SK-N-SH (cell line): ENCODE measurements at regions not wholly inside any gene's neighbourhood (a gene's known extent, or its start where the extent isn't known, plus 50 kb on each side); places are given as distances from the start of the nearest gene placed in this dataset.

Experiments
- CTCF ChIA-PET: fragments of 300-600, 350-600 bp; formaldehyde crosslinking; extraction: SDS; loops from one replicate; lab custom pipeline; 2021; lab: Yijun Ruan, JAX
- POLR2A ChIA-PET: fragments of 350-600 bp; sonication (Branson Sonifier 250); formaldehyde crosslinking; extraction: SDS; loops from one replicate; lab custom pipeline; 2020; ENCODE audit warnings: antibody characterized with exemption, inconsistent platforms; lab: Yijun Ruan, JAX
- DNase-seq: peaks from one replicate; pipeline ENCODE4 v3.0.0; 2012
- H2AFZ ChIP-seq: fragments of 200-600 bp; sonication (generic); 2 replicates; pipeline ENCODE4 v1.8.1; 2016; ENCODE audit warnings: antibody characterized with exemption, mild to moderate bottlenecking, low read depth
- H3F3A ChIP-seq: fragments of 200-600 bp; sonication (generic); replicated peaks from 2 replicates; pipeline ENCODE3; 2016; ENCODE audit warnings: antibody characterized with exemption, mild to moderate bottlenecking; ENCODE audit not compliant: insufficient read depth
- H3K27ac ChIP-seq, 2 experiments: fragments of 200-500 bp in 1 of 2; fragments of 200-600 bp in 1 of 2; sonication (Bioruptor generic) in 1 of 2; sonication (generic), shearing (Covaris generic) in 1 of 2; 2 replicates each; pipeline versions ENCODE4 v1.5.1 to v1.6.1; 2014 to 2016; ENCODE audit warnings: low read depth in 2 of 2, inconsistent platforms in 1 of 2, low read length in 1 of 2, mild to moderate bottlenecking in 1 of 2, mixed read lengths in 1 of 2
- H3K27me3 ChIP-seq: fragments of 200-600 bp; sonication (generic), shearing (Covaris generic); 2 replicates; pipeline ENCODE4 v1.6.1; 2016; ENCODE audit warnings: mixed run types; ENCODE audit not compliant: insufficient read depth
- H3K36me3 ChIP-seq, 2 experiments: fragments of 200-500 bp in 1 of 2; fragments of 200-600 bp in 1 of 2; sonication (Bioruptor generic) in 1 of 2; sonication (generic) in 1 of 2; replicated peaks in 1 of 2; 2 replicates each; pipeline versions ENCODE3 to v1.5.1; 2014 to 2016; ENCODE audit warnings: low read length in 1 of 2, mild to moderate bottlenecking in 1 of 2; ENCODE audit not compliant: insufficient read depth in 2 of 2, control insufficient read depth in 1 of 2
- H3K4me1 ChIP-seq, 2 experiments: fragments of 200-500 bp in 1 of 2; fragments of 200-600 bp in 1 of 2; sonication (Bioruptor generic) in 1 of 2; sonication (generic), shearing (Covaris generic) in 1 of 2; 2 replicates each; pipeline versions ENCODE4 v1.5.1 to v1.6.1; 2014 to 2016; ENCODE audit warnings: low read depth in 1 of 2, low read length in 1 of 2, mixed run types in 1 of 2; ENCODE audit not compliant: insufficient read depth in 2 of 2, control insufficient read depth in 1 of 2
- H3K4me2 ChIP-seq: fragments of 200-600 bp; sonication (generic), shearing (Covaris generic); 2 replicates; pipeline ENCODE4 v1.6.1; 2017; ENCODE audit warnings: mixed run types
- H3K4me3 ChIP-seq, 2 experiments: fragments of 200-500 bp in 1 of 2; fragments of 200-600 bp in 1 of 2; sonication (Bioruptor generic) in 1 of 2; sonication (generic), shearing (Covaris generic) in 1 of 2; 2 replicates each; pipeline versions ENCODE4 v1.5.1 to v1.8.1; 2014 to 2016; ENCODE audit warnings: low read depth in 2 of 2, inconsistent platforms in 1 of 2, low read length in 1 of 2, mild to moderate bottlenecking in 1 of 2, mixed read lengths in 1 of 2, moderate library complexity in 1 of 2
- H3K79me2 ChIP-seq: fragments of 200-600 bp; sonication (generic); 2 replicates; pipeline ENCODE4 v1.8.1; 2017; ENCODE audit warnings: mild to moderate bottlenecking; ENCODE audit not compliant: insufficient read depth
- H3K9ac ChIP-seq: fragments of 200-600 bp; sonication (generic); 2 replicates; pipeline ENCODE4 v1.6.1; 2017; ENCODE audit warnings: mixed run types
- H3K9me2 ChIP-seq: fragments of 200-600 bp; sonication (generic); 2 replicates; pipeline ENCODE4 v1.6.1; 2017; ENCODE audit warnings: mixed run types
- H3K9me3 ChIP-seq: fragments of 200-600 bp; sonication (generic); 2 replicates; pipeline ENCODE4 v1.6.1; 2017; ENCODE audit warnings: mixed run types, mild to moderate bottlenecking, moderate library complexity
- H4K20me1 ChIP-seq: fragments of 200-600 bp; sonication (generic); 2 replicates; pipeline ENCODE4 v1.6.1; 2017; ENCODE audit warnings: mild to moderate bottlenecking, mixed run types; ENCODE audit not compliant: insufficient read depth
- ELF1 ChIP-seq: IDR thresholded peaks from 2 replicates; pipeline ENCODE4 v1.4.0; 2012
- EP300 ChIP-seq, 2 experiments: IDR thresholded peaks; 2 replicates each; pipeline versions ENCODE4 v1.4.0 to v1.6.1; 2012; ENCODE audit warnings: borderline replicate concordance in 1 of 2, low read depth in 1 of 2, low read length in 1 of 2
- FOXJ3 ChIP-seq: sonication (generic); formaldehyde crosslinking; IDR thresholded peaks from 2 replicates; pipeline ENCODE4 v1.5.1; 2020; ENCODE audit warnings: mild to moderate bottlenecking, missing genetic modification reagents
- FOXM1 ChIP-seq: IDR thresholded peaks from 2 replicates; pipeline ENCODE4 v1.4.0; 2012; ENCODE audit warnings: low read depth, mild to moderate bottlenecking
- JUND ChIP-seq: IDR thresholded peaks from 2 replicates; pipeline ENCODE4 v1.4.0; 2012
- MXI1 ChIP-seq: IDR thresholded peaks from 2 replicates; pipeline ENCODE4 v1.6.1; 2012; ENCODE audit warnings: mild to moderate bottlenecking, low read depth, low read length, improper control_type of control experiment
- NRF1 ChIP-seq: IDR thresholded peaks from 2 replicates; pipeline ENCODE4 v1.6.1; 2012; ENCODE audit warnings: low read depth, mild to moderate bottlenecking, low read length
- POLR2AphosphoS5 ChIP-seq: IDR thresholded peaks from 2 replicates; pipeline ENCODE4 v1.6.1; 2012; ENCODE audit warnings: low read depth, low read length
- RAD21 ChIP-seq: IDR thresholded peaks from 2 replicates; pipeline ENCODE4 v1.6.1; 2012; ENCODE audit warnings: mild to moderate bottlenecking, low read length
- RXRA ChIP-seq: IDR thresholded peaks from 2 replicates; pipeline ENCODE4 v1.4.0; 2012; ENCODE audit warnings: low read depth, mild to moderate bottlenecking, borderline replicate concordance
- TEAD4 ChIP-seq: IDR thresholded peaks from 2 replicates; pipeline ENCODE4 v1.4.0; 2012; ENCODE audit warnings: mild to moderate bottlenecking, borderline replicate concordance; ENCODE audit not compliant: insufficient read depth
- WGBS: methylation state at CpG from one replicate; pipeline ENCODE4 v1.1.6; 2017; ENCODE audit warnings: low lambda C conversion rate; 5-methylcytosine and 5-hydroxymethylcytosine counted together
- TF ChIP-seq, protein P1 (sequence below): IDR thresholded peaks from 2 replicates; pipeline ENCODE4 v1.4.0; 2012; ENCODE audit warnings: low read depth
- TF ChIP-seq, protein P2 (sequence below): IDR thresholded peaks from 2 replicates; pipeline ENCODE4 v1.4.0; 2012; ENCODE audit warnings: low read depth, borderline replicate concordance
- TF ChIP-seq, protein P3 (sequence below): fragments of 200-600 bp; sonication (generic); IDR thresholded peaks from 2 replicates; pipeline ENCODE4 v1.6.1; 2017; ENCODE audit warnings: antibody characterized with exemption, mild to moderate bottlenecking, moderate library complexity

DNA sequence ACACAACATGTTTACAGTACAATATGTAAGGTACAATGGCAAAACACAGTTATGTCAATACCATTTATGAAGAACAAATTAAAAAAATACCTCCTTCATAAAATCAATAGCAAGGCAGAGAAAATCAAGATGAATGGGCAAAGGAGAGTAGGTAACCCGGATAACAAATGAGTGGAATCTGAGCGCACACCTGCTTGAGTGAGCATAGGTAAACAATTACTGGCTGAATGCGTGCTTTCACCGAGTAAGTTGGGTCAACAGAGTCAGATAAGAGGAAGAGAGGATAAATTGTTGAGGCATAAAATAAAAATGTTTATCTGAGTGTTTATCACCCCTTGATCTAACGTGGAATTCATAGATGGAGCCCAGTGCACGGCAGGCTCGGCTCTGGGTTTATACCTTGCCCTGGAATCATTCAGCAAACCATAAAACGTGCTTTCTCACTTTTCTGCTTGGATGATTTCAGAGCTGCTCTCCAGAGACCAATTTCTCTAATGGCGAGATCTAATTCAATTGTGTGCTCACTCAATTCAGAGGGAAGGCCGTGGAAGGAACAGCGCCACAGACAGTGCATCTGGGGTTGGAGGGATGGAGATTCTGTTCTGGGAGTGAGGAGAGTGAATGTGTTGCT, 224.8 kb upstream of the MAP3K7 start (continued):
- TF ChIP-seq FOXM1 = no peak
- TF ChIP-seq, protein P1, sequence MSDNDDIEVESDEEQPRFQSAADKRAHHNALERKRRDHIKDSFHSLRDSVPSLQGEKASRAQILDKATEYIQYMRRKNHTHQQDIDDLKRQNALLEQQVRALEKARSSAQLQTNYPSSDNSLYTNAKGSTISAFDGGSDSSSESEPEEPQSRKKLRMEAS = no peak

DNA sequence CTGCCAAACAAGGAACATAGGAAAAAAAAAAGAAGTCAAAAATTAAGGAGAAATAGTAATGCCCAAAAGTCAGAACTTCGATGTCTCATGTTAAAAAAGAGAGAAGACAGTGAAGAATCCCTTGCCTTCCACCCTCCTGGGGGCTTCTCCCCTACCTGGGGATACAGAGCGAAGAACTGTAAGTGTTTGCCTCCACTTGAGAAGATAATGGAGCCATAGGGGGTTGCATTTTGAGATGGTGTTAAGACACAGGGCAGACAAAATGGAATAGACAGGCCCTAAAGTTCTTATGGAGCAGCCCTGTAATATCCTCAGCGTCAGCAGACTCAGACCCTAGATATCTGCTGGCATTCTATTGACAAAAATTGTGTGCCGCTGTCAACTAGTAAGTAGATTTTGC, 222.2 kb upstream of the MAP3K7 start:
- H3K27ac ChIP-seq = no peak overlapping the region
- H3F3A ChIP-seq = no peaks in the 10 kb centered on the region
- CTCF ChIA-PET = no interaction called here
- H3K4me3 ChIP-seq = no peak overlapping the region
- H2AFZ ChIP-seq = no peak overlapping the region
- H3K9ac ChIP-seq = no peak overlapping the region
- no peaks in the 10 kb centered on the region for H3K36me3 ChIP-seq
- H3K9me3 ChIP-seq = 0 out of 2 replicates have a peak, but pooled peaks cover under 1% of the 10 kb centered on the region
- DNase-seq = no peak
- H3K4me2 ChIP-seq = no peak overlapping the region
- no peaks in the 10 kb centered on the region for H4K20me1 ChIP-seq
- no peaks in the 10 kb centered on the region; the same call in 1 of the 2 replicates for H3K27me3 ChIP-seq
- no peaks in the 10 kb centered on the region for H3K4me1 ChIP-seq
- 26% methylated on average over 4 of the region's 4 CpGs for WGBS
- no peaks in the 10 kb centered on the region for H3K9me2 ChIP-seq
- TF ChIP-seq, protein P2, sequence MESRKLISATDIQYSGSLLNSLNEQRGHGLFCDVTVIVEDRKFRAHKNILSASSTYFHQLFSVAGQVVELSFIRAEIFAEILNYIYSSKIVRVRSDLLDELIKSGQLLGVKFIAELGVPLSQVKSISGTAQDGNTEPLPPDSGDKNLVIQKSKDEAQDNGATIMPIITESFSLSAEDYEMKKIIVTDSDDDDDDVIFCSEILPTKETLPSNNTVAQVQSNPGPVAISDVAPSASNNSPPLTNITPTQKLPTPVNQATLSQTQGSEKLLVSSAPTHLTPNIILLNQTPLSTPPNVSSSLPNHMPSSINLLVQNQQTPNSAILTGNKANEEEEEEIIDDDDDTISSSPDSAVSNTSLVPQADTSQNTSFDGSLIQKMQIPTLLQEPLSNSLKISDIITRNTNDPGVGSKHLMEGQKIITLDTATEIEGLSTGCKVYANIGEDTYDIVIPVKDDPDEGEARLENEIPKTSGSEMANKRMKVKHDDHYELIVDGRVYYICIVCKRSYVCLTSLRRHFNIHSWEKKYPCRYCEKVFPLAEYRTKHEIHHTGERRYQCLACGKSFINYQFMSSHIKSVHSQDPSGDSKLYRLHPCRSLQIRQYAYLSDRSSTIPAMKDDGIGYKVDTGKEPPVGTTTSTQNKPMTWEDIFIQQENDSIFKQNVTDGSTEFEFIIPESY = no peak
- TF ChIP-seq ELF1 (no peak), RXRA (no peak), FOXM1 (no peak), EP300 (IDR thresholded peaks at IDR 0.05; ENCODE audit: borderline replicate concordance in 1 of 2, low read depth in 1 of 2, low read length in 1 of 2) (no peak), NRF1 (no peak)
- TF ChIP-seq, all 33 proteins: peak for 0
- no peaks in the 10 kb centered on the region for H3K79me2 ChIP-seq
- POLR2A ChIA-PET = no interaction called here

DNA sequence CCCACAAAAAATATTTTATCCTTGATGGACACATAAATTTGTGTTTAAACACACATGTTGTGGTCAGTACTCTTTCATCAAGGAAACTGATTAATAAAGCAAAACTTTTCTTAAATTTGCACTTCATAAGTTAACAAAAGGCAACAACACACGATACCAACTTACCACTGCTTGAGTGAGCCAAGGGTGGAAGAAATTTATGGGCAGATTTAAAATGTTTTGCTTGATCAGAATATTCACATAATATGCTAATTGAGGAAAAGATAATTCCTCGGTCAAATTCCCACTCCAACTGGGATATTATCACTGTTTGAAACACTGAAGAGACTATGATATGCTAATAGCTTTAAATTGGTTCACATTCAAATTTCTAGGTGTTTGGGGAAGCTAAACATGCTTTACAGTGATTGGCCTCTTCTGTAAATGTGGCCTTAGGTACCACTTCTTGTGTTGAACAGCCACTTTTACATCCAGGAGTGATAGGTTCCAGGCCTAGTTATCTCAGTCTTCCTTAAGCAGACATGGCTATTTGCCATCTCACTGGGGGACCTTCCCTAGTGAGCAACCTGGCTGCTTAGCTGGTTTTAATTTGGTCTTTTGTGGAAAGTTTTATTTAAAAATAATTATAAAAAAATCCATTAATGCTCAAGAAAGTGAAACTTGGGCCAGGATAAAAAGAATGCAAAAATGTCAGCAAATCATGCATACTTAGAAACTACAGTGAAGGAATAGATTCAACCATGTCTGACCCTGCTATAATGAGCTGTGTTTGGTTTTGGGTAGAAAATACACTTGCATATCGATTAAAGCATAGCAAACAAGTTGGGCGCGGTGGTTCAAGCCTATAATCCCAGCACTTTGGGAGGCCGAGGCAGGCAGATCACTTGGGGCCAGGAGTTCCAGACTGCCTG, 221.2 kb upstream of the MAP3K7 start:
- Histone ChIP-seq H3F3A (no peaks in the 10 kb centered on the region), H3K9ac (no peak overlapping the region), H3K4me3 (no peak overlapping the region), H4K20me1 (no peaks in the 10 kb centered on the region), H3K9me2 (no peaks in the 10 kb centered on the region), H3K36me3 (no peaks in the 10 kb centered on the region), H3K79me2 (no peaks in the 10 kb centered on the region), H3K4me1 (no peaks in the 10 kb centered on the region), H2AFZ (no peak overlapping the region), H3K9me3 (no peaks in the 10 kb centered on the region), H3K4me2 (no peak overlapping the region), H3K27ac (no peak overlapping the region), H3K27me3 (no peaks in the 10 kb centered on the region; the same call in 1 of the 2 replicates)
- no peak for DNase-seq
- CTCF ChIA-PET = no interaction called here
- TF ChIP-seq, protein P1 = no peak
- TF ChIP-seq, protein P3, sequence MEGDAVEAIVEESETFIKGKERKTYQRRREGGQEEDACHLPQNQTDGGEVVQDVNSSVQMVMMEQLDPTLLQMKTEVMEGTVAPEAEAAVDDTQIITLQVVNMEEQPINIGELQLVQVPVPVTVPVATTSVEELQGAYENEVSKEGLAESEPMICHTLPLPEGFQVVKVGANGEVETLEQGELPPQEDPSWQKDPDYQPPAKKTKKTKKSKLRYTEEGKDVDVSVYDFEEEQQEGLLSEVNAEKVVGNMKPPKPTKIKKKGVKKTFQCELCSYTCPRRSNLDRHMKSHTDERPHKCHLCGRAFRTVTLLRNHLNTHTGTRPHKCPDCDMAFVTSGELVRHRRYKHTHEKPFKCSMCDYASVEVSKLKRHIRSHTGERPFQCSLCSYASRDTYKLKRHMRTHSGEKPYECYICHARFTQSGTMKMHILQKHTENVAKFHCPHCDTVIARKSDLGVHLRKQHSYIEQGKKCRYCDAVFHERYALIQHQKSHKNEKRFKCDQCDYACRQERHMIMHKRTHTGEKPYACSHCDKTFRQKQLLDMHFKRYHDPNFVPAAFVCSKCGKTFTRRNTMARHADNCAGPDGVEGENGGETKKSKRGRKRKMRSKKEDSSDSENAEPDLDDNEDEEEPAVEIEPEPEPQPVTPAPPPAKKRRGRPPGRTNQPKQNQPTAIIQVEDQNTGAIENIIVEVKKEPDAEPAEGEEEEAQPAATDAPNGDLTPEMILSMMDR = no peak
- TF ChIP-seq RAD21 (no peak), MXI1 (no peak), ELF1 (no peak), TEAD4 (no peak), FOXJ3 (no peak), POLR2AphosphoS5 (no peak), JUND (no peak)
- TF ChIP-seq, protein P2 = no peak
- POLR2A ChIA-PET = no interaction called here
- 39% methylated on average over 6 of the region's 6 CpGs for WGBS
